Liver (tissue), 3 donors: ENCODE measurements at regions not wholly inside any gene's neighbourhood (a gene's known extent, or its start where the extent isn't known, plus 50 kb on each side); places are given as distances from the start of the nearest gene placed in this dataset.

Source experiments
- ATF3 ChIP-seq: IDR thresholded peaks from 2 replicates; pipeline ENCODE4 v1.6.1; 2016; ENCODE audit warnings: antibody characterized with exemption
- CTCF ChIP-seq: fragments of 150-350 bp; IDR thresholded peaks from 2 replicates; pipeline ENCODE4 v1.5.1; 2017; ENCODE audit warnings: improper control_type of control experiment, low read depth, low read length; ENCODE audit not compliant: missing input control
- EGR1 ChIP-seq, 2 donors: IDR thresholded peaks; 2 replicates each; pipeline ENCODE4 v1.6.1; 2016 to 2018; ENCODE audit warnings: antibody characterized with exemption in 2 of 2, low read depth in 2 of 2
- FOXA1 ChIP-seq: IDR thresholded peaks from 2 replicates; pipeline ENCODE4 v1.6.1; 2016; ENCODE audit warnings: antibody characterized with exemption
- GABPA ChIP-seq, 2 donors: IDR thresholded peaks in 1 of 2; conservative IDR thresholded peaks in 1 of 2; 2 replicates each; pipeline ENCODE4 v1.6.1; 2016; ENCODE audit warnings: antibody characterized with exemption in 2 of 2, mild to moderate bottlenecking in 1 of 2, moderate library complexity in 1 of 2
- JUND ChIP-seq, 2 donors: IDR thresholded peaks; 2 replicates each; pipeline ENCODE4 v1.6.1; 2016; ENCODE audit warnings: antibody characterized with exemption in 2 of 2
- MAX ChIP-seq: IDR thresholded peaks from 2 replicates; pipeline ENCODE4 v1.6.1; 2016; ENCODE audit warnings: antibody characterized with exemption
- RAD21 ChIP-seq, 2 donors: IDR thresholded peaks; 2 replicates each; pipeline ENCODE4 v1.6.1; 2016; ENCODE audit warnings: antibody characterized with exemption in 2 of 2, mild to moderate bottlenecking in 2 of 2
- RXRA ChIP-seq, 2 donors: IDR thresholded peaks; 2 replicates each; pipeline ENCODE4 v1.6.1; 2017 to 2018; ENCODE audit warnings: antibody characterized with exemption in 2 of 2, mild to moderate bottlenecking in 1 of 2
- SP1 ChIP-seq: IDR thresholded peaks from 2 replicates; pipeline ENCODE4 v1.6.1; 2018; ENCODE audit warnings: antibody characterized with exemption, mild to moderate bottlenecking
- TAF1 ChIP-seq: conservative IDR thresholded peaks from 2 replicates; pipeline ENCODE4 v1.6.1; 2016; ENCODE audit warnings: antibody characterized with exemption, mild to moderate bottlenecking
- YY1 ChIP-seq: IDR thresholded peaks from 2 replicates; pipeline ENCODE4 v1.6.1; 2016; ENCODE audit warnings: antibody characterized with exemption, mild to moderate bottlenecking
- ZBTB33 ChIP-seq: IDR thresholded peaks from 2 replicates; pipeline ENCODE4 v1.6.1; 2016; ENCODE audit warnings: antibody characterized with exemption
- TF ChIP-seq, protein P1 (sequence below): IDR thresholded peaks from 2 replicates; pipeline ENCODE4 v1.6.1; 2016; ENCODE audit warnings: antibody characterized with exemption, mild to moderate bottlenecking
- donor health status: healthy.
- donor health status: healthy.

DNA sequence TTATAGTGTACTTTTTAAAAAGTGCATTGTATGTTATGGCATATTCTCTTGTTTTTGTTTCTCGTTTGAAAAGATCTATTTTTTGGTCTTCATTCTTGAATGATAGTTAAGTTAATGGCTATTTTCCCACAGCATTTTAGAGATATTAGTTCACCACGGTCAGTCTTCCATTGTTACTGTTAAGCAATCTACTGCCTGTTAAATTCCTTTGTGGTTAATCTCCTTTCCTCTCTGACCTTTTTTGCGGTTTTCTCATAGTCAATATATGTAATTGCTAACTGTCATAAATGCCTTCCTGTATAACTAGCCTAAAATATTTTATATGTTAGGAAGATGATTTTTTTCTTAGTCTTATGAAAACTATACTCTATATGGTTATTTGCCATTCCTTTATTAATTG lies 250.8 kb upstream of the FBXL7 start:
- no peak for TF ChIP-seq CTCF
- no peak for TF ChIP-seq MAX
- TF ChIP-seq SP1 = no peak
- TF ChIP-seq TAF1 = no peak
- no peak for TF ChIP-seq ATF3
- no peak for TF ChIP-seq FOXA1
- no peak for TF ChIP-seq JUND (IDR thresholded peaks at IDR 0.05)
- TF ChIP-seq GABPA (IDR thresholded peaks at IDR 0.05 in 1 of 2, conservative IDR thresholded peaks at IDR 0.05 in 1 of 2) = no peak
- TF ChIP-seq YY1 = no peak
- TF ChIP-seq RAD21 (IDR thresholded peaks at IDR 0.05) = no peak
- TF ChIP-seq, protein P1, sequence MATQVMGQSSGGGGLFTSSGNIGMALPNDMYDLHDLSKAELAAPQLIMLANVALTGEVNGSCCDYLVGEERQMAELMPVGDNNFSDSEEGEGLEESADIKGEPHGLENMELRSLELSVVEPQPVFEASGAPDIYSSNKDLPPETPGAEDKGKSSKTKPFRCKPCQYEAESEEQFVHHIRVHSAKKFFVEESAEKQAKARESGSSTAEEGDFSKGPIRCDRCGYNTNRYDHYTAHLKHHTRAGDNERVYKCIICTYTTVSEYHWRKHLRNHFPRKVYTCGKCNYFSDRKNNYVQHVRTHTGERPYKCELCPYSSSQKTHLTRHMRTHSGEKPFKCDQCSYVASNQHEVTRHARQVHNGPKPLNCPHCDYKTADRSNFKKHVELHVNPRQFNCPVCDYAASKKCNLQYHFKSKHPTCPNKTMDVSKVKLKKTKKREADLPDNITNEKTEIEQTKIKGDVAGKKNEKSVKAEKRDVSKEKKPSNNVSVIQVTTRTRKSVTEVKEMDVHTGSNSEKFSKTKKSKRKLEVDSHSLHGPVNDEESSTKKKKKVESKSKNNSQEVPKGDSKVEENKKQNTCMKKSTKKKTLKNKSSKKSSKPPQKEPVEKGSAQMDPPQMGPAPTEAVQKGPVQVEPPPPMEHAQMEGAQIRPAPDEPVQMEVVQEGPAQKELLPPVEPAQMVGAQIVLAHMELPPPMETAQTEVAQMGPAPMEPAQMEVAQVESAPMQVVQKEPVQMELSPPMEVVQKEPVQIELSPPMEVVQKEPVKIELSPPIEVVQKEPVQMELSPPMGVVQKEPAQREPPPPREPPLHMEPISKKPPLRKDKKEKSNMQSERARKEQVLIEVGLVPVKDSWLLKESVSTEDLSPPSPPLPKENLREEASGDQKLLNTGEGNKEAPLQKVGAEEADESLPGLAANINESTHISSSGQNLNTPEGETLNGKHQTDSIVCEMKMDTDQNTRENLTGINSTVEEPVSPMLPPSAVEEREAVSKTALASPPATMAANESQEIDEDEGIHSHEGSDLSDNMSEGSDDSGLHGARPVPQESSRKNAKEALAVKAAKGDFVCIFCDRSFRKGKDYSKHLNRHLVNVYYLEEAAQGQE = no peak
- no peak for TF ChIP-seq EGR1 (IDR thresholded peaks at IDR 0.05; ENCODE audit: low read depth in 2 of 2)
- TF ChIP-seq ZBTB33 = no peak
- no peak for TF ChIP-seq RXRA (IDR thresholded peaks at IDR 0.05)
